Stimulated activated CD8-positive, alpha-beta memory T cell treated with anti-CD3 and anti-CD28 coated beads, Interleukin-4, amount 100 ng/mL, for 4 hours (primary cell): ENCODE measurements at regions not wholly inside any gene's neighbourhood (a gene's known extent, or its start where the extent isn't known, plus 50 kb on each side); places are given as distances from the start of the nearest gene placed in this dataset.
A peak's percentile ranks its signal among the peaks of the same experiment; 100 is the strongest.
"Not testable (repeated sequence)": the region's sequence is repeated elsewhere in the genome, so short reads cannot be mapped to it uniquely, and the experiment has no call there.

Experiments used
- DNase-seq, 2 donors: peaks; one replicate each; pipeline ENCODE4 v3.0.0-alpha.2; 2020; ENCODE audit warnings: low read depth in 2 of 2, low spot score in 1 of 2

- no peak for DNase-seq
Measured at GRCh38 chr3:72660270-72661114, 187.8 kb downstream of the SHQ1 start.

GRCh38 chr3:72659596-72659995, 188.6 kb downstream of the SHQ1 start:
- DNase-seq = no peak

- DNase-seq = no peak
Measured at GRCh38 chr3:72659188-72659587, 189.1 kb downstream of the SHQ1 start.

- no peak for DNase-seq
Measured at GRCh38 chr3:72658466-72659100, 189.7 kb downstream of the SHQ1 start.

- peak in 1 of 2 donors; percentile 1 for DNase-seq
Measured at GRCh38 chr3:72657666-72658065, 190.6 kb downstream of the SHQ1 start.

GRCh38 chr3:72655723-72656122, 192.5 kb downstream of the SHQ1 start:
- no peak for DNase-seq

GRCh38 chr3:72655131-72655551, 193.1 kb downstream of the SHQ1 start:
- no peak for DNase-seq

GRCh38 chr3:72652395-72652794, 195.8 kb downstream of the SHQ1 start:
- DNase-seq = no peak

GRCh38 chr3:72651498-72651897, 196.7 kb downstream of the SHQ1 start:
- DNase-seq = no peak

GRCh38 chr3:72646263-72646662, 202.0 kb downstream of the SHQ1 start:
- DNase-seq = no peak

GRCh38 chr3:72643635-72644034, 204.6 kb downstream of the SHQ1 start:
- not testable (repeated sequence) for DNase-seq

- no peak for DNase-seq
Measured at GRCh38 chr3:72641684-72642083, 206.6 kb downstream of the SHQ1 start.

GRCh38 chr3:72641072-72641471, 207.2 kb downstream of the SHQ1 start:
- no peak for DNase-seq

GRCh38 chr3:72636969-72637597, 211.2 kb downstream of the SHQ1 start:
- no peak for DNase-seq

- no peak for DNase-seq
Measured at GRCh38 chr3:72635551-72635950, 212.7 kb downstream of the SHQ1 start.

GRCh38 chr3:72634128-72634527, 214.1 kb downstream of the SHQ1 start:
- no peak for DNase-seq

- no peak for DNase-seq
Measured at GRCh38 chr3:72633534-72633933, 214.7 kb downstream of the SHQ1 start.

GRCh38 chr3:72633121-72633520, 215.1 kb downstream of the SHQ1 start:
- DNase-seq = no peak

- no peak for DNase-seq
Measured at GRCh38 chr3:72632129-72632528, 216.1 kb downstream of the SHQ1 start.

- DNase-seq = no peak
Measured at GRCh38 chr3:72630969-72631344, 217.3 kb downstream of the SHQ1 start.

GRCh38 chr3:72630327-72630968, 217.8 kb downstream of the SHQ1 start:
- no peak for DNase-seq

GRCh38 chr3:72629191-72629631, 219.0 kb downstream of the SHQ1 start:
- DNase-seq = no peak
